Neural cell (in vitro differentiated cells): ENCODE measurements at regions not wholly inside any gene's neighbourhood (a gene's known extent, or its start where the extent isn't known, plus 50 kb on each side); places are given as distances from the start of the nearest gene placed in this dataset.

ENCODE experiments used
- H2AFZ ChIP-seq: fragments of 200-600, 300-800 bp; sonication (generic), shearing (Covaris generic); 2 replicates; pipeline ENCODE4 v1.6.0; 2014; ENCODE audit warnings: low read depth, mild to moderate bottlenecking, antibody characterized with exemption, low read length, moderate library complexity
- H3F3A ChIP-seq: fragments of 200-600 bp; shearing (Covaris generic); 2 replicates; pipeline ENCODE4 v1.6.1; 2016; ENCODE audit warnings: mild to moderate bottlenecking, moderate library complexity, mixed read lengths, antibody characterized with exemption, low read length; ENCODE audit not compliant: insufficient read depth, poor library complexity, severe bottlenecking
- H3K27ac ChIP-seq: fragments of 200-600, 300-800 bp; sonication (generic), shearing (Covaris generic); 2 replicates; pipeline ENCODE4 v1.5.1; 2014; ENCODE audit warnings: mild to moderate bottlenecking, low read length, moderate library complexity
- H3K27me3 ChIP-seq: fragments of 300-800, 200-600 bp; sonication (generic), shearing (Covaris generic); 2 replicates; pipeline ENCODE4 v1.6.0; 2014; ENCODE audit warnings: mild to moderate bottlenecking, low read depth, low read length, moderate library complexity; ENCODE audit not compliant: insufficient read depth
- H3K36me3 ChIP-seq: fragments of 300-800, 200-600 bp; sonication (generic), shearing (Covaris generic); 2 replicates; pipeline ENCODE4 v1.5.1; 2014; ENCODE audit warnings: mild to moderate bottlenecking, antibody characterized with exemption, low read length, moderate library complexity; ENCODE audit not compliant: insufficient read depth
- H3K4me2 ChIP-seq: fragments of 300-800, 200-600 bp; sonication (generic), shearing (Covaris generic); 2 replicates; pipeline ENCODE4 v1.6.0; 2014; ENCODE audit warnings: mild to moderate bottlenecking, low read length
- H3K4me3 ChIP-seq: fragments of 300-800, 200-600 bp; sonication (generic), shearing (Covaris generic); 2 replicates; pipeline ENCODE4 v1.5.1; 2014; ENCODE audit warnings: mild to moderate bottlenecking, low read length, moderate library complexity
- H3K79me2 ChIP-seq: fragments of 200-600 bp; shearing (Covaris generic); replicated peaks from 2 replicates; pipeline ENCODE4 v1.6.0; 2014; ENCODE audit warnings: mild to moderate bottlenecking, low read length, moderate library complexity; ENCODE audit not compliant: insufficient read depth
- H3K9ac ChIP-seq: fragments of 300-800, 200-600 bp; sonication (generic), shearing (Covaris generic); 2 replicates; pipeline ENCODE4 v1.6.1; 2016; ENCODE audit warnings: mild to moderate bottlenecking, low read length, mixed read lengths
- H3K9me2 ChIP-seq: fragments of 200-600 bp; shearing (Covaris generic); 2 replicates; pipeline ENCODE4 v1.6.1; 2016; ENCODE audit warnings: mild to moderate bottlenecking, low read length, mixed read lengths; ENCODE audit not compliant: insufficient read depth
- H3K9me3 ChIP-seq: fragments of 200-600, 300-800 bp; sonication (generic), shearing (Covaris generic); 2 replicates; pipeline ENCODE4 v1.6.1; 2016; ENCODE audit warnings: mild to moderate bottlenecking, mixed run types, low read length, moderate library complexity, mixed read lengths
- H4K20me1 ChIP-seq: fragments of 200-600 bp; shearing (Covaris generic); 2 replicates; pipeline ENCODE4 v1.6.1; 2016; ENCODE audit warnings: mild to moderate bottlenecking, mixed run types; ENCODE audit not compliant: insufficient read depth
- EP300 ChIP-seq: fragments of 450-650 bp; conservative IDR thresholded peaks from 2 replicates; pipeline ENCODE4 v1.6.1; 2014; ENCODE audit warnings: antibody characterized with exemption, mild to moderate bottlenecking, moderate library complexity; ENCODE audit not compliant: poor library complexity, severe bottlenecking
- EZH2 ChIP-seq: fragments of 200-600, 300-800 bp; shearing (Covaris generic), sonication (generic); IDR thresholded peaks from 2 replicates; pipeline ENCODE4 v1.6.1; 2014; ENCODE audit warnings: antibody characterized with exemption, low read length, borderline replicate concordance, mild to moderate bottlenecking; ENCODE audit not compliant: insufficient read depth, poor library complexity, severe bottlenecking
- MXI1 ChIP-seq: fragments of 450-650 bp; conservative IDR thresholded peaks from 2 replicates; pipeline ENCODE4 v1.6.1; 2014; ENCODE audit warnings: antibody characterized with exemption, mild to moderate bottlenecking; ENCODE audit not compliant: poor library complexity, severe bottlenecking
- POLR2AphosphoS5 ChIP-seq: IDR thresholded peaks from 2 replicates; pipeline ENCODE4 v1.6.1; 2012
- RAD21 ChIP-seq: fragments of 450-650 bp; conservative IDR thresholded peaks from 2 replicates; pipeline ENCODE4 v1.6.1; 2014; ENCODE audit warnings: antibody characterized with exemption, mild to moderate bottlenecking, moderate library complexity
- SMC3 ChIP-seq: fragments of 450-650 bp; conservative IDR thresholded peaks from 2 replicates; pipeline ENCODE4 v1.6.1; 2014; ENCODE audit warnings: antibody characterized with exemption, mild to moderate bottlenecking, moderate library complexity; ENCODE audit not compliant: poor library complexity
- TAF1 ChIP-seq: IDR thresholded peaks from 2 replicates; pipeline ENCODE4 v1.6.1; 2012; ENCODE audit warnings: low read depth
- TF ChIP-seq, protein P1 (sequence below): fragments of 450-650 bp; IDR thresholded peaks from 2 replicates; pipeline ENCODE4 v1.5.1; 2014; ENCODE audit warnings: antibody characterized with exemption, mild to moderate bottlenecking, moderate library complexity; ENCODE audit not compliant: poor library complexity, severe bottlenecking
- TF ChIP-seq, protein P2 (sequence below): IDR thresholded peaks from 2 replicates; pipeline ENCODE4 v1.6.1; 2012; ENCODE audit warnings: borderline replicate concordance

DNA sequence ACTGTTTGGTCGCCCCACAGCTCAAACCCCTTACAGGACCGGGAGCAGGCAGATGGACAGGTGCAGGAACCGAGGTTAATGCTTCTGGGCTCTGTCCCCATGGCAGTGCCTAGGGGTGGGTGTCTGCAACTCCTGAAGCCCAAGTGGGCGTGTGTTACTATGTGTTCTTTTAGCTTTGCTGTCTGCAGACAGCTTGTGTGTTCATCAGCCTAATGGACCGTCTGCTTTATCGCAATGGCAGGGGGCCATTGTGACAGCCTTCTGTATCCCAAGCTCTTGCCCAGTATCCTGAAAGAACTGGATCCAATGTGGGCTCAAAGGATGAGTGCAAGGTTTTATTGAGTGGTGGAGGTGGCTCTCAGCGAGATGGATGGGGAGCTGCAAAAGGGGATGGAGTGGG lies 266.7 kb downstream of the CSNK1G3 start:
- Histone ChIP-seq H4K20me1 (no peaks in the 10 kb centered on the region), H3K4me2 (no peak overlapping the region), H3K36me3 (no peaks in the 10 kb centered on the region), H3K9ac (no peak overlapping the region), H3K27ac (no peak overlapping the region), H3K79me2 (no peaks in the 10 kb centered on the region), H3K4me3 (no peak overlapping the region), H2AFZ (no peak overlapping the region), H3F3A (no peaks in the 10 kb centered on the region), H3K9me3 (no peaks in the 10 kb centered on the region), H3K27me3 (no peaks in the 10 kb centered on the region), H3K9me2 (no peaks in the 10 kb centered on the region)
- TF ChIP-seq, protein P1, sequence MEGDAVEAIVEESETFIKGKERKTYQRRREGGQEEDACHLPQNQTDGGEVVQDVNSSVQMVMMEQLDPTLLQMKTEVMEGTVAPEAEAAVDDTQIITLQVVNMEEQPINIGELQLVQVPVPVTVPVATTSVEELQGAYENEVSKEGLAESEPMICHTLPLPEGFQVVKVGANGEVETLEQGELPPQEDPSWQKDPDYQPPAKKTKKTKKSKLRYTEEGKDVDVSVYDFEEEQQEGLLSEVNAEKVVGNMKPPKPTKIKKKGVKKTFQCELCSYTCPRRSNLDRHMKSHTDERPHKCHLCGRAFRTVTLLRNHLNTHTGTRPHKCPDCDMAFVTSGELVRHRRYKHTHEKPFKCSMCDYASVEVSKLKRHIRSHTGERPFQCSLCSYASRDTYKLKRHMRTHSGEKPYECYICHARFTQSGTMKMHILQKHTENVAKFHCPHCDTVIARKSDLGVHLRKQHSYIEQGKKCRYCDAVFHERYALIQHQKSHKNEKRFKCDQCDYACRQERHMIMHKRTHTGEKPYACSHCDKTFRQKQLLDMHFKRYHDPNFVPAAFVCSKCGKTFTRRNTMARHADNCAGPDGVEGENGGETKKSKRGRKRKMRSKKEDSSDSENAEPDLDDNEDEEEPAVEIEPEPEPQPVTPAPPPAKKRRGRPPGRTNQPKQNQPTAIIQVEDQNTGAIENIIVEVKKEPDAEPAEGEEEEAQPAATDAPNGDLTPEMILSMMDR = no peak
- TF ChIP-seq SMC3 (no peak), RAD21 (no peak), EZH2 (no peak), MXI1 (no peak), POLR2AphosphoS5 (no peak), EP300 (no peak), TAF1 (no peak)
- TF ChIP-seq, protein P2, sequence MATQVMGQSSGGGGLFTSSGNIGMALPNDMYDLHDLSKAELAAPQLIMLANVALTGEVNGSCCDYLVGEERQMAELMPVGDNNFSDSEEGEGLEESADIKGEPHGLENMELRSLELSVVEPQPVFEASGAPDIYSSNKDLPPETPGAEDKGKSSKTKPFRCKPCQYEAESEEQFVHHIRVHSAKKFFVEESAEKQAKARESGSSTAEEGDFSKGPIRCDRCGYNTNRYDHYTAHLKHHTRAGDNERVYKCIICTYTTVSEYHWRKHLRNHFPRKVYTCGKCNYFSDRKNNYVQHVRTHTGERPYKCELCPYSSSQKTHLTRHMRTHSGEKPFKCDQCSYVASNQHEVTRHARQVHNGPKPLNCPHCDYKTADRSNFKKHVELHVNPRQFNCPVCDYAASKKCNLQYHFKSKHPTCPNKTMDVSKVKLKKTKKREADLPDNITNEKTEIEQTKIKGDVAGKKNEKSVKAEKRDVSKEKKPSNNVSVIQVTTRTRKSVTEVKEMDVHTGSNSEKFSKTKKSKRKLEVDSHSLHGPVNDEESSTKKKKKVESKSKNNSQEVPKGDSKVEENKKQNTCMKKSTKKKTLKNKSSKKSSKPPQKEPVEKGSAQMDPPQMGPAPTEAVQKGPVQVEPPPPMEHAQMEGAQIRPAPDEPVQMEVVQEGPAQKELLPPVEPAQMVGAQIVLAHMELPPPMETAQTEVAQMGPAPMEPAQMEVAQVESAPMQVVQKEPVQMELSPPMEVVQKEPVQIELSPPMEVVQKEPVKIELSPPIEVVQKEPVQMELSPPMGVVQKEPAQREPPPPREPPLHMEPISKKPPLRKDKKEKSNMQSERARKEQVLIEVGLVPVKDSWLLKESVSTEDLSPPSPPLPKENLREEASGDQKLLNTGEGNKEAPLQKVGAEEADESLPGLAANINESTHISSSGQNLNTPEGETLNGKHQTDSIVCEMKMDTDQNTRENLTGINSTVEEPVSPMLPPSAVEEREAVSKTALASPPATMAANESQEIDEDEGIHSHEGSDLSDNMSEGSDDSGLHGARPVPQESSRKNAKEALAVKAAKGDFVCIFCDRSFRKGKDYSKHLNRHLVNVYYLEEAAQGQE = no peak

DNA sequence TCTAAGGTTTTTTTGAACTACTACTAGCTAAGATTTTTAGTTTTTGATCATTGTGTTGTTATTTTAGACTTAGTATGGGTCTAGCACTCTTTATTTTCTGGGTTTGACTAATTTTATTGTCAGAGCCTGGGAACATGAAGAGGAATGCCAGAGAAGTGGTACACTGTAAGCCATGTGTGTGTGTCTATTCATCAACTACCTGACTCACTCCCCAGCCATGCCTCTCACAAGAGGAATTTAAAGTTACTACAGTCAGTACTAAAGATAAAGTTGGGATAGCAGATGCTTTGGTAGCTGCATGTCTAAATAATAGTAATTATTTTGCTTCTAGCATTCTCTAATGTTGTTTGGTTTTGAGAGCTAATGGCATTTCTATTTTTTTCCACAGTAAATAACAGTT lies 264.8 kb downstream of the CSNK1G3 start:
- Histone ChIP-seq H3K27me3 (no peaks in the 10 kb centered on the region), H3K4me3 (no peak overlapping the region), H3K27ac (no peak overlapping the region), H3K79me2 (no peaks in the 10 kb centered on the region), H3K4me2 (no peak overlapping the region), H3F3A (no peaks in the 10 kb centered on the region), H3K36me3 (no peaks in the 10 kb centered on the region), H2AFZ (no peak overlapping the region), H4K20me1 (no peaks in the 10 kb centered on the region), H3K9me2 (no peaks in the 10 kb centered on the region), H3K9me3 (peaks cover 8% of the 10 kb centered on the region), H3K9ac (no peak overlapping the region)
- TF ChIP-seq MXI1 (no peak), RAD21 (no peak), EP300 (no peak), SMC3 (no peak), POLR2AphosphoS5 (no peak), EZH2 (no peak), TAF1 (no peak)
- TF ChIP-seq, protein P1 = no peak
- TF ChIP-seq, protein P2 = no peak
